Muscle layer of duodenum (tissue), 2 donors: ENCODE measurements at regions not wholly inside any gene's neighbourhood (a gene's known extent, or its start where the extent isn't known, plus 50 kb on each side); places are given as distances from the start of the nearest gene placed in this dataset.

Source experiments
- H3K27ac ChIP-seq: one replicate; pipeline ENCODE4 v1.7.0; 2013; ENCODE audit warnings: mild to moderate bottlenecking, low read length
- H3K27me3 ChIP-seq: one replicate; pipeline ENCODE4 v1.7.0; 2013; ENCODE audit warnings: low read depth, mild to moderate bottlenecking, control low read depth, low read length
- H3K36me3 ChIP-seq, 2 donors: one replicate each; pipeline ENCODE4 v1.7.0; 2013; ENCODE audit warnings: low read length in 2 of 2, control low read depth in 1 of 2, mild to moderate bottlenecking in 1 of 2; ENCODE audit not compliant: insufficient read depth in 2 of 2, control insufficient read depth in 1 of 2
- H3K4me1 ChIP-seq, 2 donors: one replicate each; pipeline ENCODE4 v1.7.0; 2013; ENCODE audit warnings: low read length in 2 of 2, mild to moderate bottlenecking in 2 of 2, control low read depth in 1 of 2, moderate library complexity in 1 of 2; ENCODE audit not compliant: insufficient read depth in 2 of 2, control insufficient read depth in 1 of 2
- H3K4me3 ChIP-seq, 2 donors: one replicate each; pipeline ENCODE4 v1.7.0; 2013; ENCODE audit warnings: low read length in 2 of 2, low read depth in 1 of 2, mild to moderate bottlenecking in 1 of 2
- H3K9me3 ChIP-seq, 2 donors: one replicate each; pipeline ENCODE4 v1.7.0; 2013; ENCODE audit warnings: low read length in 2 of 2, control low read depth in 1 of 2, mild to moderate bottlenecking in 1 of 2; ENCODE audit not compliant: control insufficient read depth in 1 of 2
- donor health status: healthy.

DNA sequence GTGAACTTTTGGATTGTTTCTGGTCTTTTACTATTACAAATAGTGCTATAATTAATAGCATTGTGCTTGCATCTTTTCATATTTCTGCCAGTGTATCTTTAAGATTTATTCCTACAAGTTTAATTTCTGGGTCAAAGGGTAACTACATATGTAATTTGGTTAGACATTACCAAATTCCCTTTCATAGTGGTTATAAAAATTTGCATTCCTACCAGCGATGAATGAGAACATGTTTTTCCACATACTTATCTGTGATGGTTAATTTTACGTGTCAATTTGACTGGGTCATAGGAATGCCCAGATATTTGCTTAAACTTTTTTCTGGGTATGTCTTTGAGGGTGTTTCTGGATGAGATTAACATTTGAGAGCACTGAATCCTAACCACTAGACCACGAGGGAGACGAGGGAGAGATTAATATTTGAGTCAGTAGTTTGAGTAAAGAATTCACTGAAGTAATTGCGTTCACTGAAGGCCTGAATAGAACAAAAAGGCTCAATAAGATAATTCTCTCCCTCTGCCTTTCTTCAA lies 132.3 kb upstream of the NEO1 start:
- Histone ChIP-seq H3K4me1 (no peaks in the 10 kb centered on the region), H3K9me3 (no peaks in the 10 kb centered on the region), H3K27ac (no peak overlapping the region), H3K27me3 (no peaks in the 10 kb centered on the region), H3K4me3 (no peak overlapping the region), H3K36me3 (no peaks in the 10 kb centered on the region)

DNA sequence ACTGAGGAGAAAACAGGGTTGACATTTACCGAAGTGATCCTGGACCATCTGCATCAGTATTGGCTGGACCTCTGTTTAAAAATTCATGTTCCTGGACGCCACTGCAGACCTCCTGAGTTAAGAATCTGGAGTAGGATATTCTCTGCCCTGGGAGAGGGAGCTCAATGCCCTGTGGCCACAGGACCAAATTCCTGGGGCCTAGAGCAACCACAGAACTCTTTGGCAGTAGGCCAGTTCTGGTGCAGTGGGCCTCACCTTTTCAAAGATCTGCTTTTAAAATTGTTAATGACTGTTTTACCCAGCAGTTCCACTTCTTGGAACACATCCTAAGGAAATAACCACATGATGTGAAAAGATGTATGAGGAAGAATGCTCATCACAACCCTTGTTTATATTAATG lies 133.3 kb upstream of the ADPGK start:
- no peak overlapping the region for H3K27ac ChIP-seq
- no peaks in the 10 kb centered on the region for H3K36me3 ChIP-seq
- no peaks in the 10 kb centered on the region for H3K9me3 ChIP-seq
- no peaks in the 10 kb centered on the region for H3K4me1 ChIP-seq
- no peaks in the 10 kb centered on the region for H3K27me3 ChIP-seq
- H3K4me3 ChIP-seq: no peak overlapping the region

DNA sequence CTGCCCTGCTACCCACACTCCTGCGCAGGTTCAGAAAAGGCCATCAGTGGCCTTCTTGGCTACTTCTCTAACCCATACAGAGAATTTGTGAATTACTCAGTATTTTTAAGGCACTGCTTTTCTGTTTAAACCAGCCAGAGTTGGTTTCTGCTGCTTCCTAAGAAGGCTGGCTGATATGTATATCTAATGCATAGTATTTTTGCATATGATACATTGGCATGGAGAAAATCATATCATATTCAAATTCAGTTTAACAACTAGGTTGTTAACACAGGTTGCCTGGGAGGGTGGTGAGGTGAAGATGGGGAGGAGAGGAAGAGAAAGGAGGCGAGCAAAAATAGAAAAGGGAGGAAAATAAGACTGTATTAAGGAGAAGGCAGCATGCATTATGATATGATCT lies 132.8 kb upstream of the ADPGK start:
- Histone ChIP-seq H3K27me3 (no peaks in the 10 kb centered on the region), H3K4me1 (no peaks in the 10 kb centered on the region), H3K27ac (no peak overlapping the region), H3K4me3 (no peak overlapping the region), H3K9me3 (no peaks in the 10 kb centered on the region), H3K36me3 (no peaks in the 10 kb centered on the region)

DNA sequence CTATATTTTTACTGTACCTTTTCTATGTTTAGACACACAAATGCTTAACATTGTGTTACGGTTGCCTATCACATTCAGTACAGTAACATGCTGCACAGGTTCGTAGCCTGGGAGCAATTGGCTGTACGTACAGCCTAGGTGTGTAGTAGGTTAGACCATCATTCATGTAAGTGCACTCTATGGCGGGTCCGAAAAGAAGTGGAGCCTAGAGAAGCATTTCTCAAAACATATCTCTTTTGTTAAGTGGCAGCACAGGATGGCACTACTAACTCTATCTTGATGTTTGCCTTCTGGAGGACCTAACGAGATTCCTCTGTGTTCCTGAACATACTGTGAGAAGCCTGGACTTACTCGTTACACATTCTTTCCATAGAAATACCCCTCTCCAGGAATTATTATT lies 132.3 kb upstream of the ADPGK start:
- no peaks in the 10 kb centered on the region for H3K27me3 ChIP-seq
- no peaks in the 10 kb centered on the region for H3K9me3 ChIP-seq
- no peaks in the 10 kb centered on the region for H3K4me1 ChIP-seq
- H3K27ac ChIP-seq: no peak overlapping the region
- no peak overlapping the region for H3K4me3 ChIP-seq
- no peaks in the 10 kb centered on the region for H3K36me3 ChIP-seq

DNA sequence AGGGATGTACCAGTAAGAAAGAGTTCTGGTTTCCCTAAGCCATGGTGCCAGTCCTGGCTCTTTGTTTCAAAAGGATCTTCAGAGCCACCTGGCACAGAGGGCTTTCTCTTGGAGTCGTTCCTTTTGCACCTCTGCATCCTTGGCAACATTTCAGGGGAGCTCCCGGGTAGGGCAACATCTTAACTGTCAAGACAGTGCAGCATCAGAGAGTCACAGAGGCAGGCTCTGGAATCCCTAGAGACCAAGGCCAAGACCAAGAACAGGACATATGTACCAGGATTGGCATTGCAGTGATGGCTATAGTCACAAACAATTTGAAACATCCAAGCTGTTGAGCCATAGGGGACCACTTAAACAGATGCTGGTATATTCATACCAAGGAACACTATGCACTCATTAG lies 129.4 kb upstream of the ADPGK start:
- Histone ChIP-seq H3K4me3 (no peak overlapping the region), H3K36me3 (no peaks in the 10 kb centered on the region)

DNA sequence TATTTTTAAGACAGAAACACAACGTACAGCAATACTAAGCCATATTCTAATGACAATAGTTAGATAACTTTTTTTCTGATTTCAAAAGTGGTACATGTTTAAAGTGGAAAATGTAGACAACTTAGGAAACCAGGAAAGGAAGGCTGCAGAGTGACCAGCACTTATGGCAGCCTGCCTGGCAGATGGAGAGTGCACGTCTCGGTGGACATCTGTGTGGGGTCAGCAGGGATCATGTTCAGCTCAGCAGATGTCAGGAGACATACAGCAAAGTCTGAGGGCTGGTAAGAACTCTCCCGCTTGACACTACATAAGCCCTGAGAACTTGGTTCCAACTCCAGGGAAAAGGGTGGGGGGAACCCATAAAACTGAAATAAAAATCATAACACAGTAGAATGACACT lies 128.6 kb upstream of the ADPGK start:
- no peaks in the 10 kb centered on the region for H3K4me1 ChIP-seq
- H3K27ac ChIP-seq: no peak overlapping the region
- no peaks in the 10 kb centered on the region for H3K27me3 ChIP-seq
- no peak overlapping the region for H3K4me3 ChIP-seq
- H3K36me3 ChIP-seq: no peaks in the 10 kb centered on the region
- H3K9me3 ChIP-seq: no peaks in the 10 kb centered on the region

More for the DNA sequence above, 129.4 kb upstream of the ADPGK start:
- Histone ChIP-seq H3K9me3 (no peaks in the 10 kb centered on the region), H3K27me3 (no peaks in the 10 kb centered on the region), H3K4me1 (no peaks in the 10 kb centered on the region), H3K27ac (no peak overlapping the region)

DNA sequence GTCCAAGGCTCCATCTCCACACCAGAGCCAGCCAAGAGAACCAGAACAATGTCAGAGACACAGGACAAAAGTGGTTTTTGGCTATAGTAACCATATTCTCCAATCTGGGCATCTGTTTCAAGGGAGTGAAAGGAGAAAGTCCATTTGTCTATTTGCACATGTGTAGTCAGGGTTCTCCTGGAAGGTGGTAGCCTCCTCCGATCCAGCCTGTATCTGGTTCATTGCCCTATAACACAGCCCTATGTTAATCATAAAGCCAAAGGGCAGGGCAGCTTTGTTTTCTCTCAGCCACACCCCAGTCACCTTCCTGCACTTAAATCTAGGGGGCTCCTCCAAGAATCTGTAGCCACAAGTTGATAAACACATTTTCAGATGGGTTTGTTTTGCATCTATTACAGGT lies 128.1 kb upstream of the ADPGK start:
- Histone ChIP-seq H3K9me3 (no peaks in the 10 kb centered on the region), H3K4me1 (no peaks in the 10 kb centered on the region), H3K4me3 (no peak overlapping the region), H3K27ac (no peak overlapping the region), H3K27me3 (no peaks in the 10 kb centered on the region), H3K36me3 (no peaks in the 10 kb centered on the region)

DNA sequence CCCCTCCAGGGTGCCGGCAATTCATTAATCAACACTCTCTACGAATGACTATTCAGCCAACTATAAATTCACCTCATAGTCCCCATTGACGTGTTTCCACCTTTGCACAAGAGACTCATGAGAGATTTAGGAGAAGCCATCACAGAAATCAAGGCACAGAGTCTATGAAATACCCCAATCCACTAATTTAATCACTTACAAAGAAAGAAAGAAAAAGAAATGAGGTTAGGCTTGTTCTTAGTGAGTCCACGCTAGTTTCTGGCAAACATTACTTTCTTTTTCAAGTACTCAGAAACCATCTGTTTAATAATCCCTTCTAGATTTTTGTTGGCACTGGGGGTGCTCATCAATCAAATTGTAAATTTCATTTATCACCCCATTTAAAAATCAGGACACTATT lies 125.2 kb upstream of the ADPGK start:
- Histone ChIP-seq H3K36me3 (no peaks in the 10 kb centered on the region), H3K27me3 (no peaks in the 10 kb centered on the region), H3K9me3 (no peaks in the 10 kb centered on the region), H3K4me3 (no peak overlapping the region), H3K27ac (no peak overlapping the region), H3K4me1 (no peaks in the 10 kb centered on the region)

DNA sequence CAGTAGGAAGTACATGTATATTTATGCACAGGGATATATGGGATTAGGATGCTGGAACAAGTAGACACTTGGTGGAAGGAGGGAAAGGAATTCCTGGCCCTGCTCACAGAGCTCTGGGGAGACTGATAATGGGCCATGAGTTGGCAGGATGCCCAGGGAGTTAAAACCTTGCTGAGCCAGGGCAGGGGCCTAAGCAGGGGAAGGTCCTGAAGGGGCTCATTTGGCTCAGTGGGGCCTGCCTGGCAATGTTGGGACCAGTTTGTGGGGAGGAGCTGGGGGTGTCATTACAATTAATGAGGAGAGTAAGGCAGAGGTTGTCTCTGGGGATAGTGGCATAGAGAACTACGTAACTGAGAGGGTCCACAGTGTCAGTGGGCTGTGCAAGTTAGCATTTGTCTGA lies 124.2 kb upstream of the ADPGK start:
- Histone ChIP-seq H3K4me3 (no peak overlapping the region), H3K36me3 (no peaks in the 10 kb centered on the region), H3K27me3 (no peaks in the 10 kb centered on the region), H3K9me3 (no peaks in the 10 kb centered on the region), H3K4me1 (peaks cover 0 to 5% of the 10 kb centered on the region in 2 donors), H3K27ac (no peak overlapping the region)

DNA sequence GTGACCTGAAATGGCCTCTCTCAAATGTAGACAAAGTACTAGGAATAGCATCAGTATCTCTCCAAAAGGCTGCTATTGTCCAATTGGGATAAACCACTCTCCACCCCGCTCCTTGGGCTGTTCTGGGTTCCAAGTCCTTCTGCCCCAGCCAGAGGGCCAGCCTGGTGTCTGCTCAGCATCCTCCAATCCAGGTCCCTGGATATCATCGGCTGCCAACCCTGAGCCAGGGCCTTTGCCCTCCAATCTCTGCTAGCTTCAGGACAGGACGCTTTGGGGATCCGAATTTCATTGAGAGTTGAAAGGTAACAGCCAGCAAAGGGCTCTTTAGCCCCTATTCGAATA lies 119.3 kb upstream of the ADPGK start:
- H3K9me3 ChIP-seq: no peaks in the 10 kb centered on the region
- no peak overlapping the region for H3K27ac ChIP-seq
- H3K27me3 ChIP-seq: peaks cover 6% of the 10 kb centered on the region
- peak overlapping the region in 1 of 2 donors; percentile 9 for H3K4me3 ChIP-seq
- H3K36me3 ChIP-seq: no peaks in the 10 kb centered on the region
- H3K4me1 ChIP-seq: peaks cover 5 to 16% of the 10 kb centered on the region in 2 donors

DNA sequence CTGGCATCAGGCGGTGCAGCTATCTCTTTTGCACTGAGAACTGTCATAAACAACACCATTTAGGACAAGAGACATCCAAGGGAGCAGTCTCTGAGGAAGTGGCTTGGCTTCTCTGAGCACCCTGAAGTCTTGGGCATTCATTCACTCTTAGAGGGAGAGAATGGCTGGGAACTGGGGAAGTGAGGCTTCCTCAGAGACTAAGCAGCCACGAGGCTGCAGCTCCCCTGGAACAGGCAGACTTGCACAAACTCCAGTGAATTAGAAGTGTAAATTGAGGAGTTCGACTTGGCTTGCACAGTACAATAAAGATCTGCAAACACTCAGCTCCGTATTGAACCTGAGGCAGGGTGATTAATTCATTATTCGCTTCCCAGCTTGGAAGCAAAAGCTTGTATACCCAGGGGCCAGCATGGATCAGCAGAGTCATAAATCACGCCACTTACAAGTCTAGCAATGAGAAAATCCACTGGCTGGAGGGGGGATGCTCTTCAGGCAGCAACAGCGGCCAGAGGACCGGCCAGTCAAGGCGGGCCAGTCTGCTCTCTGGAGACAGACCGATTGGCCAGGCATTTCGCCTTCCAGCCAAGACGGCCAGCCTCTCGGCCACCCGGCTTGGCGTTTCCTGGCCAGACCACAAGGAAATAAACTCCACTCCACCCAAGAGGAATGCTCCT lies 118.8 kb upstream of the ADPGK start:
- no peak overlapping the region for H3K27ac ChIP-seq
- H3K4me3 ChIP-seq: peak overlapping the region in 1 of 2 donors; percentile 9
- no peaks in the 10 kb centered on the region for H3K36me3 ChIP-seq
- H3K4me1 ChIP-seq: peaks cover 5 to 16% of the 10 kb centered on the region in 2 donors
- peaks cover 6% of the 10 kb centered on the region for H3K27me3 ChIP-seq
- no peaks in the 10 kb centered on the region for H3K9me3 ChIP-seq

DNA sequence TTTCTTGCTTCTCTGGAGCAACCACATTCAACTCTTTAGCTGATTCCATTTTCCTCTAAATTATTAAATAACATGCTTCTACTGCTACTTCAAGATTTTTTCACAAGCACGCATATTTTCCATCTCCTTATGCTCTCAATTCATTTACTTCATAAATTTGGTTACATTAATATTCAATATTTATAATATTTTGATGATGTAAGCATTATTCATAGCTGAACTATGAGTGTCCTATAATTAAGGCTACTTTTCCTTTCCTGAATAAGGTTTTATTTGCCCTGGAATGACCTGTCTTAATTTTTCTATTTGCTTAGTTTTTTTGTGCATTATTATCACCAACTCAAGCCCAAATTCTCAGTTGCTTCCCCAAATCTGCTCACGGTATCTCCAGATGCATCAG lies 109.4 kb upstream of the ADPGK start:
- no peaks in the 10 kb centered on the region for H3K4me1 ChIP-seq
- no peak overlapping the region for H3K27ac ChIP-seq
- peaks cover 5 to 8% of the 10 kb centered on the region in 2 donors for H3K9me3 ChIP-seq
- H3K27me3 ChIP-seq: no peaks in the 10 kb centered on the region
- no peak overlapping the region for H3K4me3 ChIP-seq
- H3K36me3 ChIP-seq: no peaks in the 10 kb centered on the region
